Ovary (tissue), 3 donors: ENCODE measurements at regions not wholly inside any gene's neighbourhood (a gene's known extent, or its start where the extent isn't known, plus 50 kb on each side); places are given as distances from the start of the nearest gene placed in this dataset.

Experiments
- CTCF ChIP-seq, 3 donors: fragments of 450-650 bp in 2 of 3; fragments of 200-600 bp in 1 of 3; IDR thresholded peaks; one replicate each; pipeline versions ENCODE4 v1.5.1 to v1.8.0; 2016 to 2022; ENCODE audit warnings: antibody characterized with exemption in 3 of 3, mild to moderate bottlenecking in 1 of 3
- EP300 ChIP-seq: sonication (generic); formaldehyde crosslinking; IDR thresholded peaks from one replicate; pipeline ENCODE4 v1.6.1; 2017; ENCODE audit warnings: antibody characterized with exemption
- donor health status: DM: no; HTN: no; CAD: no.

DNA sequence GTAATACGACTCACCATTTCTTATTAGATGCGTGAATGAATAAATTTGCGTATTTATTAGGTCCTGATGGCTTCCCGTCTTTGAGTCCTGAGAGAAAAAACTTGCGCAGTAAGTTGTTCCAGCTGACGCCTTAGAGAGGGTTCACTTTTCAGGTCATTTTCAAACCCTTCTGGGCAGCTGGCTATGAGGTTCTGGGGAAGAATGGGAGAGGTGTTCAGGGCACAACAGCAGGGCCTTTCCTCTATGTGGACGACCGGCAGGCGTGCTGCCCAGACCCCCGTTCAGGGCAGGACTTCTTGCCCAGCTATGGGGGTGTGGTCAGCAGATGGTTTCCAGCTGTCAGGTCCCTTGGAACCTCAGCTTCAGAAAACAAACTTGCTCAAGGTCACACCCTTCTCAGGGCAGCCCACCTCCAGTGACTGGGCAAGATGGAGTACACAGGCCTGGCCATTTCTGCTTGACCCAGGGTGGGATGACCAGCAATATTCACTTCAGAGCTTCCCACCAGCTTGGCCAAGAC is 61.1 kb upstream of the TNP1 start:
- TF ChIP-seq CTCF (IDR thresholded peaks at IDR 0.05) (no peak), EP300 (no peak)
